GM11168 (cell line): ENCODE measurements at regions not wholly inside any gene's neighbourhood (a gene's known extent, or its start where the extent isn't known, plus 50 kb on each side); places are given as distances from the start of the nearest gene placed in this dataset.
"Not testable (repeated sequence)": the region's sequence is repeated elsewhere in the genome, so short reads cannot be mapped to it uniquely, and the experiment has no call there.

ENCODE experiments used
- in situ Hi-C: fragments of 300-500 bp; cut with MboI; formaldehyde crosslinking; loops from one replicate; pipeline ENCODE4 v1.12.0; 2022; ENCODE audit warnings: low sequenced_read_pairs; ENCODE audit not compliant: unreplicated experiment

DNA sequence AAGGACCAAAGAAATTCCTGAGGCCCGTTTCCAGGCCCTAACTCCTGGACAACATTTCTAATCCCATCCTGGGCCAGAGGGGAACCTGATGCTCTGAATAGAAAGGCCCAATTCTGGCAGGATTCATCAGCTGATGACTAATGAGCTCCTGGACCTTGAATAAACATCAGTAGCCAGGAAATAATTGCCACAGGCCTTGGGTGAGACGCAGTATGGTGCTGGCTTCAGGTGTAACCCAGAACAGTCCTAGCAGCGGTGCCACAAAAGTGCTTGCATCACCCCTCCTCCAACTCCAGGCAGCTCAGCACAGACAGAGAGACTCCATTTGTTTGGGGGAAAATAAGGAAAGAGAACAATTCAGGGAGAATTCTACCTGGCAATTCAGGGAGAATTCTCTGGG is 184.7 kb upstream of the POU1F1 start:
- in situ Hi-C loops, result no loop called here

DNA sequence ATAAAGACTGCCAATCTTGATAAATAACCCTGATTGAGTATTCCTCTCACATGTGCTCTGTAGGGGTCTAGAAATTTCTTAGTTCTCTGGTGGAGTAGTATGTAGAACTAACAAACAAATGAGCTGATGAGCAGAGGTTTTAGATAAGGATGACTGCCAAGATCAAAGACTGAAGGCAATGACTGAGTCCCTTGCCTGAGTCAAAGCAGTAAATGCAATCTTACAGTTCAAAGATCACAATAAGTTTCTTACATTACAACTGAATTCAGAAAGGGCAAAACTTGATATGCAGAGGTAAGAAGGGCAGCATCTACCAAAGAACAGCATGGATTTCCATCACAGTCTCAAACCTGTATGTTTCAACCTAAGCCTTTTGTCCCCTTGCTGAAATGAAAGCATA is 172.2 kb upstream of the POU1F1 start:
- in situ Hi-C loops, result no loop called here

DNA sequence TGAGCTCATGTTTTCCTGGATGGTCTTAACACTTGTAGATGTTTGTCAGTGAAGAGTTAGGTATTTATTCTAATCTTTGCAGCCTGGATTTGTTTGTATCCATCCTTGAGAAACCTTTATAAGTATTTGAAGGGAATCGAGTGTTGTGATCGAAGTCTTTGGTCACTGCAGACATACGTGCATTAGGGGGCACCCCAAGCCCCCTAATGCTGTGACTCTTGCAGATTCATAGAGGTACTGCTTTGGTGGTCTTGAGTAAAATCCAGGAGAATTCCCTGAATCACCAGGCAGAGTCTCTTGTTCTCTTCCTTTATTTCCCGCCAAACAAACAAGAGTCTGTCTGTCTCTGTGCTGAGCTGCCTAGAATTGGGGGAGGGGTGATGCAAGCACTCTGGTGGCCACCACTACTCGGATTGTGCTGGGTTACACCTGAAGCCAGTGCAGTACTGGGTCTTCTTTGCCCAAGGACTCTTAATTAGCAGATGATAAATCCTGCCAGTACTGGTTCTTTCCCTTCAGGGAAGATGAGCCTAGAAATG is 170.5 kb upstream of the POU1F1 start:
- in situ Hi-C loops, result no loop called here

DNA sequence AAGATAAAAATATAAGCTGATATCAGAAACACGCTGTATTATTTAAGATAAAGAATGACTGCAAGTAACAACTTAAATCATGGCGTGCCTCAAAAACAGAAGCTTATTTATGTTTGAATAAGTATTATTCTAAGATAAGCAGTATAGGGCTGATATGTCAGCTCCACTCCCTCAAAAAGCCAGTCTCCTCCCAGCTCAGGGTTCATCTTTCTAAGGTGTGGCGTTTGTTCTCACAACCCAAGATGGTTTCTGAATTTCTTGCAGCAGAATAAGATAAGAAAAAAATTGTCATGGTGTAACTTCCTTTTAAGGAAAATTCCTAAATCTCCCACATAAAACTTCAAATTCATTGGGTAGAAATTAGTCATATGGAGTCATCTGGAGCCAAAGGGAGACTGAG is 166.1 kb upstream of the POU1F1 start:
- in situ Hi-C loops, result no loop called here

DNA sequence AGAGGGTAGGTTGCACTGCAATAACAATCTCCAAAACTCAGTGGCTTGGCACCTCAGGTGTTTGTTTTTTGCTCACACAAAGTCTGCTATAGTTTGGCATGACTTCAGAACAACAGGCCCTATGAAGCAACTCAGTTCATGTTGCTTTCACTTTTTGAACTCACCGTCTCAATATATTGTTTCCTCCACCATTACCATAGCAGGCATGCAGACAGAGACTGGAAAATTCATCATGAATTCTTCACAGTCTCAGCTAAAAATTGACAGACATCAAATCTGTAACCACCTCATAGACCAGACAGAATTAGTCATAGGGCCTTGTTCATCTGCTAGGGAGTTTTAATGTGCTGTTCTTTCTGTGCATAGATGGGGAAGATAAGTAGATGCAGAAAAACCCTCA is 161.4 kb upstream of the POU1F1 start:
- in situ Hi-C loops, result no loop called here

DNA sequence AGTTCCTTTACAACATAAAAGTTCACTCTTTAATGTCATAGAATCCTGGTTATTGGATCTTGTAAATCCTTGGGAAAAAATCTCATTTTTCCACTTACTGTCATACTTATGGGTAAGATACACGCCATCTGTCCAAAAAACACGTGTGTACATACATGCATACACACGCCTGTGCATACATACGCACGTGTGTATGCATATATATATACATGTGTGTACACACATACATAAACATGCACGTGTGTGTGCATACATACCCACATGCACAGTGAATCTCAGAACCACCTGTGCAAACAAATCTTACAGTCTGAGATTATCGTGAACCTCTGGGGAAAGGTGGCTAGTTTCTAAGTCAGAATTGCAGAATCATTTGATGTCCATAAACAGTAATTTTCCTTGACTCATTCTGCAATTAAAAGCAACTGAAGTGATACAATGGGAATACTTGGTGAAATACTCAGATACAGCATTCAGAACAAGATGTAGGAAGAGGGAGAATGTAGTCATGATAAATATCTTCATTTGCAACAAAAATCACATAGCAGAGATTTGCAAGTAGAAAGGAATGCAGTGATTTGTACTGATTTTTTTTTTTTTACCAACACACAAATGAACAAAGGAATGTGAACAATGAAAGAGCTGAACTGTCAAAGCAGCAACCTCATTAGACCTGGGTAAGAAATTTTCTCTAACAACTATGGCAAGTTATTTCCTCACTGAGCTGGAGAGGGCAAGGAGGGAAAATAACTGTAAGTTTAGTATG is 160.6 kb upstream of the POU1F1 start:
- in situ Hi-C loops, result no loop called here

DNA sequence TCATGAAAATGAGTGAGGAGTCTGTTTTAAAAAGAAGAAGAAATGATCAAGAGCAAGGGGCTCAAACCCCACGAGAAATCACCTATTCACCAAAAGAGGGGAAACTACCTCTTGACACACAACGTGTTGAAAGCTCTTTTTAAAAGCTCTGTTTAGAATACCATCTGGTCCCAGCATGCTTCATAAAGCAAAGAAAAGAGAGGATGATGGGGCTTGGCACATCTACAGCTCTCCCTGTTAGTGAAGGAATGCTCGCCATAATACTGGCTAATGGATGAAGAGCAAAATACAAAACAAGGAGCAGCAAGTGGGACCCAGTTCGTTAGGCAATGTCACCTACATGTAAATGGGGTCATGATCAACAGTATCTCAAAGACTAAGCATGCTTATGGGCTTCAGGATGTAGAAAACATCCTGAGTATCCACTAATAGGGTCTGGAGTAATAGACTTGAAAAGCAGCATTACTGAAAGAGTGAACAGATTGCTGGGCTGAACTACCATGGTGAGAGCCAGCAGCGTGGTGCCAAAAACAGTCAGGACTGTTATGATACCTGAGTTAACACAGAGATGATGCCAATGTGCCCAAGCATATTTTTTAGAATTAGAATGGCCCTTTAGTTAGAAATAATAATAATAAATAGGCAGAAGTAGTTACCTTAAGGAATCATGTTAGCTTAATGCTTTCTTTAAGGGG is 159.7 kb upstream of the POU1F1 start:
- in situ Hi-C loops, result no loop called here

DNA sequence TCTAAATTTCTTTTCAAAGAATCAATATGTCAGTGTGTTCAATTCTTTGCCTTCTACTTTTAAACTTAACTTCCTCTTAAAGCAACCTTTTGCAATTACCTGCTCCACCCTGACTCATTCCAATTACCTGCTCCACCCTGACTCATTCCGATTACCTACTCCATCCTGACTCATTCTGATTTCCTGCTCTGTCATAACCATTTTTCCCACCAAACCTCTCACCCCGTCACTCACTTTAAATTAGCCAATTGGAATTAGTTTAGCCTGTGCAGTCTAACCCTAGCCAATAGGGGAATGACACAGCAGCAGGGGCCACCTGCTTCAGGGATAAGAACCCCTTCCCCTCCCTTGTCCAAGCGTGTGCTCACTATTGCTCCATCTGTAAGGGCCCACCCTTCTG is 157.1 kb upstream of the POU1F1 start:
- in situ Hi-C loops, result not testable (repeated sequence)

DNA sequence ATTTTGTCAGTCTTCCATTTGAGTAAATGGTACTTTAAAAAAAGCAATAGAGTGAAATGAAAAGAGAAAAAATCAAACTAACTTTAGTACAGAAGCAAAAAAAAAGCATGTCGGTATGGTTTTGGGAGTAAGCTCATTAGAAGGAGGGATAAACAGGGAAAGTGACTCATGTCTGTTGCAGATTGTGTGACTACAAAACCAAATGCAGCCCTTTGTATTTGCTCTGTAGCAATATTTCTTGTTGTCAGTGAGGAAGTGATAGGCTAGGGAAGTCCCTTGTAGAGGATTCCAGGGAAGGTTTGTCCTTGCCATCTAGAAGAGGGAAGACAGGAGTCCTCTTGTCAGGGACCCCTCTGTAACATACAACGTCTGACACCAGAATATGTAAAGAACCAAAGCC is 150.5 kb upstream of the POU1F1 start:
- in situ Hi-C loops, result no loop called here

DNA sequence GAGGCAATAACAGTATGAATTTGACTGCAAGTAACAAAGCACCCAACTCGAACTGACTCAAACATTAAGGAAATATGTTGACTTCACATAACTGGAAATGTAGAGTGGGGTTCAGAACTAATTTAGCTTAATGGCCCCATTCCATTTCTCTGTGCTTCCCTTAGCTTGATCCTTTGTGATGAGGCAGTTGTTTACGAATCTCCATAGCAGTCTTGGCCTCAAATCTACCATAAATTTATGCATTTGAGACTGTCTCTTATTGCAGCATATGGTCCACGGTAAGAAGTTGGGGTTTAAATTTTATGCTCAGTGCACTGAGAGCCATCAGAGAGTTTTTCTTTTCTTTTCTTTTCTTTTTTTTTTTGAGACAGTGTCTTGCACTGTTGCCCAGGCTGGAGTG is 148.7 kb upstream of the POU1F1 start:
- in situ Hi-C loops, result no loop called here

DNA sequence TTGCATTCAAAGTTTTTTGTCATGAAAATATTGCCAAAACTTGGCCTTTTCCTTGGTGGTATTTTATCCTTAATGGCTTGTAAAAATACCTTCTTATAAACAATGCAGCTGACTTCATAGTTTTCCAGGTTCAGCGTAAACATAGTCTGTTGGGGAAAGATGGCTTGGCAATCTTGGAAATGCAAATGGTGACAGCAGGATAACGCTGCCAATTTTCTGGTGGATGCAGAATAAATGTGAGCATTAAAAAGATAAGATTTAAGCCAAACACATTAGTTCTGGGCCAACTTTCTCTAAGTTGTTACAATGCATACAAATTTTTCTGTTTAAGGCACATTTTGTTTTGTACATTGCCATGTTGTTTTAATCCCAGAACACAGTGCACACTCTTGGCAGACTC is 147.0 kb upstream of the POU1F1 start:
- in situ Hi-C loops, result no loop called here

DNA sequence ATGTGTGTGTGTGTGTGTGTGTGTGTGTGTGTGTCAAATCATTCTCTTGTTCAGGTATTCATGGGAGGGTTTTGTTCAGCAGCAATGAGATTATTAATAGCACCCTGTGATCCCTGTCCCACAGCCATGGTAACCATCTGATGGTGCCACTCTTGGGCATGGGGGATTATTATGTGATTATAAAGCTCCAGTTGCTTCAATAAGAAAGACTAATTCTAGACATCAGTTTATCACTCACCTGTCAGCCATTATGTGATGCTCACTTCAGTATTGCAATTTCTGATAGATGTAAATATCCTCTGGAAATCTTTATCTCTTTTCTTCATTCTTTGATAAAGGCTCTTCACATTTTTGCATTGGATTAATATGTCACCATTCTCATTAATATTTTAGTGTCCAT is 145.9 kb upstream of the POU1F1 start:
- in situ Hi-C loops, result no loop called here

DNA sequence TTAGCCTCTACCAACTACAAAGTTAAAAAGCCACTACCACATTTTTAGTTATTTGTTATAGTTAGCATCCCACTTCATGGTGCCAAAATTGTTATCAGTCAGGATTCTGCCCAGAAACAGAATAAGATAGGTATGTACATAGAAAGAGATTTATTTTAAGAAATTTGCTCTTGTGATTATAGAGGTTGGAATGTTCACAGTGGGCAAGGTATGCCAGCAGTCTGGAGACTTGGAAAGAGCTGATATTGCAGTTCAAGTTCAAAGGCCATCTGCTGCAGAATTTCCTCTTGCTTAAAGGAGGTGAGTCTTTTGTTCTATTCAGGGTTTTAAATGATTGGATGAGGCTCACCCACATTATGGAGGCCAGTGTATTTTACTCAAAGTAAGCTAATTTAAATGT is 143.8 kb upstream of the POU1F1 start:
- in situ Hi-C loops, result no loop called here

DNA sequence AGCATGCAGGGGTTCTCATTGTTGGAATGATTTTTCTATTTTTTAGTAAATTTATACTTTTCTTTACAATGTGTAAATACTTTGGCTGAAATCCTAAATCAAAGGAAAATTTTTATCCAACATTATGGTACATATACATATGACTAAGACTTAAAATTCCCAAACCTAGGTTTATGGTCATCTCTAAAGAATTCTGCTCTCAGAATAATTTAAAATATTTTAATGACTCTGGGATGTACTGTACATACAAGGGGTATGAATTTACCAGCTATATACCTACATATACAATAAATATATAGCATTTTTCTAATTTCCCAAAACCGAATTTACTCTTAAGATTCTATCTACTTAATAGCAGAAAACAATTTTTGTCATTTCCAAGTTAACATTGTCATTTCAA is 137.9 kb upstream of the POU1F1 start:
- in situ Hi-C loops, result no loop called here

DNA sequence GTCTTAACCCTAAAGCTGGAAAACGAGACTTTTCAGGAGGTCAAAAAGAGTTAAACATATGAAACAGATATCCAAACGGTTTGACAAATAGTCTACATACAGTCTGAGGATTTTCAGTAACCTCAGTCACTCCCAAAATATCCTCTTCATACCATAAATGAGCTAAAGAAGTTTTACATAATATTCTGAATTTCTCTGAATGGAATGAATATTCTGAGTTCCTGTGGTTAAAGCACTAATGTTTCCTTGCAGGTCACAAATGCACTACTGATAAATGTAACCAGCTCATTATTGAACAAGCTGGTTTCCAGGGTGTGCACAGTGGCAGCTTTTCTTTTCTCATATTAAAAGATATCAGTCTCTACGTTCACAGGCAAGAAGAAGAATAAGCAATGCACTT is 137.4 kb upstream of the POU1F1 start:
- in situ Hi-C loops, result no loop called here

DNA sequence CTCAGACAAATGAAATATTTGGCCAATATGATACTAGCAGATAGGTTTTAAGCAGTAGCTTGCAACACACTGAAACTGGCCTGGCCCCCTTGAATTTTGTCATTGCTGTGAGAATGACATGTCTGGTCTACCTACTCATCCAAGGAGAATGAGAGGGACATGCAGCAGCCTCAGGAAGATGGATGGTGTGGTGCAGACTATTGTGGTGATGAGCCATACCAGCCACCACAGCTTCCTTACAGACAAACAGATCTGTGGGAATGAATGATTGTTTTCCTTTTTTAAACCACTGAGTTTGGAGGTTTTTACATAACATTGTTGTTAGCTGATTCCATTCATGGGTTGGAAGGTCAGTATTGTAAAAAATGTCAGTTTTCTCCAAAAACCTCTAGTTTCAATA is 133.7 kb upstream of the POU1F1 start:
- in situ Hi-C loops, result no loop called here

DNA sequence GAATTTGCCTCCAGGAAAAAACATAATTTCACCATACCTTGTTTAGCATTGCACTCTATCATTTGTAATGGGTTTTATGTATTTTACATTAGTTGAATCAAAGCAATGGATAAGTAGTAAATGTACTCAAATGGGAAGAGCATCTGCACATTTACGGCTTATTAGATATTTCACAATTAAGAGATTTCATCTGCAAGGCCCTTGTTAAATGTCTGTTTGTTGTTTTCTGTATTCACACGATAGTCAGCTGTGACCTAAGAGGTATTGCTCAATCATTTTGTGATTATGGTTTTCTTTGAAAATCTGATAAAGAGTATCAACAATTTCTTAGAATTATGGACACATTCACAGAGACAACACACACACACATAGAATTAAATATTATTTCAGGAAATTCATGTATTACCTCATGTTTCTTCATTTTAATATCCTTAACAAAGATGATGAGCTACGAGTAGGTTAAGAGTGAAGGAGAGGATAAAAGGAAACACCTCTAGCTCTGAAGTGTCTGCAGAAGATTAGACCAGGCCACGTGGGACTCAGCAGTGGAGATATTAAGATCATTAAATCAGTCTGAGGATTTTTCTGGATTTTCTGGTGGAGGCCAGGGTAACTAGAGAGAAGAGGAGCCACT is 121.9 kb upstream of the POU1F1 start:
- in situ Hi-C loops, result no loop called here

DNA sequence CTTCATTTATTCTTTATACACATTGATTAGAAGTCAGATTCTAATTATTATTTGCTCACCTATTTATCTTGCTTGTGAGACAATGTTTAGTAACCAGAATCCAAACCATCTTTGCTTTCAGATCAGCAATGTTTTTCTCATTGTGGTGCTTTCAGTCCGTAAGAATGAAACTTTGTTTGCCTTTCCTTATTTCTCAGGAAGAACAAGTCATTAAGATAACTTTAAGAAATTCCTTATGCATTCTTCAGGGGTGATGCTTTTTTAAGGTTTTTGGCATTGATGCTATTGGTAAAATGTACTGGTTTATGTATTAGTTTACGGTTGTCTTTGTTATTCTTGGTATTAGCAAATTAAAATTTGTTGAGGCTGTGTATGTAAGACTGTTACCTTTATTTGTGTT is 120.8 kb upstream of the POU1F1 start:
- in situ Hi-C loops, result no loop called here

DNA sequence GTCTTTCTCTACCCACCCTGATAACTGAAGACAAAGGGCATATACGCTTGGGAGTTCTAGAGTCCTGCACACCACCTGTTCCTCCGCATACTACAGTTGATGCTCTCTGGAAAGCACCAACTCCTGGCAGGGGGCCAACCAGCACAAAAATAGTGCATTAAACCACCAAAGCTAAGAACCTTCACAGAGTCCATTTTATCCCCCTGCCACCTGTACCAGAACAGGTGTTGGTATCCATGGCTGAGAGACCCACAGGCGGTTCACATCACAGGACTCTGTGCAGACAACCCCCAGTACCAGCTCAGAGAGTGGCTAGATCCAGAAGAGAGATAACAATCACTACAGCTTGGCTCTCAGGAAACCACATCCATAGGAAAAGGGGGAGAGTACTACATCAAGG is 114.4 kb upstream of the POU1F1 start:
- in situ Hi-C loops, result no loop called here

DNA sequence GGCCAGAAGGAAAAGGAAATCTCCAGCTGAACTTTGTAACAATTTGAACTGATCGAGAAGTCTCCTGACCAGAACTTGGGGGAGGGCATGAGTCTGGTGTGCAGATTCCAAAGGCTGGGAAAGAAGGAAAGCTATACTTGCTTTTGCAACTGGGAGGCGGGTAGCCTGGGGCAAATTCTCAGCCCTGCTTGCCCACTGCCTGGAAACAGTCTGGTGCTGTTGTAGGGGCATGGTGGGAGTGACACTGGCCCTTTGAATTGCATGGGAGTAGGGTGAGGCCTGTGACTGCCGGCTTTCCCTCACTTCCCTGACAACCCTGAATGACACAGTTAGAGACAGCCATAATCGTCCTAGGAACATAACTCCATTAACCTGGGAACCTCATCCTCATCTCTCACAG is 114.0 kb upstream of the POU1F1 start:
- in situ Hi-C loops, result no loop called here

DNA sequence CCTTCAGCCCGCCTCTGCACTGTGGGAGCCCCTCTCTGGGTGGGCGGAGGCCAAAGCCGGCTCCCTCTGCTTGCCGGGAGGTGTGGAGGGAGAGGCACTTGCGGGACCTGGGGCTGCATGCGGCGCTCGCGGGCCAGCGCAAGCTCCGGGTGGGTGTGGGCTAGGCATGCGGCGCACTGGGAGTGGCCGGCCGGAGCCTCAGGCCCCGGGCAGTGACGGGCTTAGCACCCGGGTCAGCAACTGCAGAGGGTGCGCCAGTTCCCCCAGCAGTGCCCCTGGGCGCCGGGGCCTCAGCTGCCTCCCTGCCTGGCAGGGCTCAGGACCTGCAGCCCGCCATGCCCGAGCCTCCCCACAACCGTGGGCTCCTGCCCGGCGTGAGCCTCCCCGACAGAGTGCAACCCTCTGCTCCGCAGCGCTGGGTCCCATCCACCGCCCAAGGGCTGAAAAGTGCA is 98.9 kb upstream of the POU1F1 start:
- in situ Hi-C loops, result no loop called here
